Endodermal cell (in vitro differentiated cells): ENCODE measurements at regions not wholly inside any gene's neighbourhood (a gene's known extent, or its start where the extent isn't known, plus 50 kb on each side); places are given as distances from the start of the nearest gene placed in this dataset.

Experiments used
- DNase-seq: peaks from one replicate; pipeline ENCODE4 v3.0.0-alpha.2; 2017
- H3K27ac ChIP-seq: 2 replicates; pipeline ENCODE4 v1.5.1; 2013; ENCODE audit warnings: mild to moderate bottlenecking, low read depth, low read length, moderate library complexity
- H3K27me3 ChIP-seq: 2 replicates; pipeline ENCODE4 v1.6.1; 2013; ENCODE audit warnings: mild to moderate bottlenecking, low read length, moderate library complexity; ENCODE audit not compliant: insufficient read depth, control insufficient read depth, poor library complexity, severe bottlenecking
- H3K36me3 ChIP-seq: 2 replicates; pipeline ENCODE4 v1.7.0; 2013; ENCODE audit warnings: mild to moderate bottlenecking, low read length, moderate library complexity; ENCODE audit not compliant: control insufficient read depth, insufficient read depth
- H3K4me1 ChIP-seq: one replicate; pipeline ENCODE4 v1.7.0; 2013; ENCODE audit warnings: low read length; ENCODE audit not compliant: control insufficient read depth, insufficient read depth
- H3K4me3 ChIP-seq: 2 replicates; pipeline ENCODE4 v1.5.1; 2013; ENCODE audit warnings: mild to moderate bottlenecking, low read length, moderate library complexity
- H3K9ac ChIP-seq: 2 replicates; pipeline ENCODE4 v1.6.1; 2013; ENCODE audit warnings: mild to moderate bottlenecking, low read length, moderate library complexity; ENCODE audit not compliant: poor library complexity, severe bottlenecking; ENCODE audit errors: extremely low read depth
- H3K9me3 ChIP-seq: 2 replicates; pipeline ENCODE4 v1.6.1; 2013; ENCODE audit warnings: mild to moderate bottlenecking, low read length, moderate library complexity; ENCODE audit not compliant: control insufficient read depth
- H3K27ac Mint-ChIP-seq: 2 replicates; pipeline ENCODE4 v1.8.0; 2020; ENCODE audit warnings: mixed read lengths
- H3K27me3 Mint-ChIP-seq: 2 replicates; pipeline ENCODE4 v1.8.0; 2021; ENCODE audit warnings: mild to moderate bottlenecking, mixed read lengths; ENCODE audit not compliant: insufficient read depth
- H3K36me3 Mint-ChIP-seq: 2 replicates; pipeline ENCODE4 v1.8.0; 2020; ENCODE audit warnings: low read depth, mixed read lengths
- H3K4me1 Mint-ChIP-seq: 2 replicates; pipeline ENCODE4 v1.8.0; 2020; ENCODE audit warnings: mixed read lengths
- H3K4me3 Mint-ChIP-seq: 2 replicates; pipeline ENCODE4 v1.8.0; 2020; ENCODE audit warnings: mild to moderate bottlenecking, moderate library complexity, mixed read lengths
- H3K9me3 Mint-ChIP-seq: 2 replicates; pipeline ENCODE4 v1.8.0; 2020; ENCODE audit warnings: mild to moderate bottlenecking, mixed read lengths
- WGBS, 2 experiments: methylation state at CpG; one replicate each; pipeline versions ENCODE4 v1.1.5 to v1.1.7; 2013; ENCODE audit warnings: missing lambda C conversion rate in 2 of 2, mixed read lengths in 1 of 2; ENCODE audit not compliant: insufficient coverage in 1 of 2, insufficient read length in 1 of 2; 5-methylcytosine and 5-hydroxymethylcytosine counted together
- TF ChIP-seq, protein P1 (sequence below): fragments of 200-600 bp; sonication (generic); conservative IDR thresholded peaks from 2 replicates; pipeline ENCODE4 v1.5.0; 2021; ENCODE audit warnings: antibody characterized with exemption, mild to moderate bottlenecking

DNA sequence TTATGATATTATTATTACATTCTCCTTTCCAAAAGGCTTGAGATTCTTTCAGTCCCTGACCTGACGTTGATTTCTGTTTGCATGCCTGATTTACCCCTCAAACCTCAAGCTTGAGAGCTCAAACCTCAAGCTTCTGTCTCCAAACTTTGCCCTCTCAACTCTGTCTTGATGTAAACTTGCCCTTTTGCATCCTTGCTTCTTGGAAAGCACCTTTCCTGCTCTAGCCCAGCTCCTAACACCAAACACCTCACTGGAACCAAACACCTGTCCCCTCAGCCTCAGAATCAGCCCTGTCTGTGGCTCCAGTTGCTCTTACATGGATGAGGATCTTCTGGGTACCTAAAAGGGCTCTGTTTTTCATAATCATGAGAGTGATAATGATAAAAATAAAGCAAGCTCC, 109.2 kb downstream of the GP2 start:
- 94 to 100% methylated on average over 1 of the region's 1 CpG for WGBS, 2 experiments
- no peak overlapping the region for H3K4me3 Mint-ChIP-seq

DNA sequence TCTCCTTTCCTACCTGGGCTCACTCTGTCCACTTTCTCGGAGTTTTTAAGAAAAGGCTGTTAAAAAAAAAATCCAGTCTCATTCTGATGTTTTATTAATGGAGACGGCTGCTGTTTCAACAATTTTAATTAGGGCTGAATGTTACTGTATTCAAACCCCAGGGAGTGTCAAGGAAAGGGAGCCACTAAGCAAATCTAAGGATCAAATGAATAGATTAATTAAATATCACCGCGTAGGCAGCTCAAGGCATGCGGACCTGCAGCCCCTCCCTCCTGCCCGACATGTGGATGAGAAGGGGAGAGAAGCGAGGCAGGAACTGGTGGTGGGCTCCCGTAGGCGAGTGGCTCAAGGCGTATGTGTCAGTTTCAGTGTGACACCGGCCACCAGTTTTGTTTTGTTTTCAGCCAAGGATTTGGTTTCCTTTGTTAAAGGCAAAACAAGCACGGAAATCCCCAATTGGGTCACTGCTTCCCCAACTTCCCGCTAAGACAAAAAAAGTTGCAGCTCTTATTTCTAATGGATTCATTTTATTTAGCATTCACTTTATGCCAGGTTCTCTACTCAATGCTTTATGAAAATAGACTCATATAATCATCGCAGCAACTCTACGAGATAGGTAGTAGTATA, 110.6 kb downstream of the GP2 start:
- Histone ChIP-seq H3K4me3 (no peak overlapping the region), H3K9me3 (no peaks in the 10 kb centered on the region), H3K36me3 (no peaks in the 10 kb centered on the region), H3K27ac (no peak overlapping the region), H3K27me3 (no peaks in the 10 kb centered on the region), H3K9ac (no peak overlapping the region), H3K4me1 (no peaks in the 10 kb centered on the region)
- H3K4me1 Mint-ChIP-seq, result peaks cover 3% of the 10 kb centered on the region
- no peak overlapping the region for H3K27ac Mint-ChIP-seq
- H3K4me3 Mint-ChIP-seq, result no peak overlapping the region
- DNase-seq, result no peak
- 87 to 88% methylated on average over 9 to 15 of the region's 15 CpGs for WGBS, 2 experiments
- H3K9me3 Mint-ChIP-seq, result no peaks in the 10 kb centered on the region
- H3K36me3 Mint-ChIP-seq, result no peaks in the 10 kb centered on the region
- TF ChIP-seq, protein P1, sequence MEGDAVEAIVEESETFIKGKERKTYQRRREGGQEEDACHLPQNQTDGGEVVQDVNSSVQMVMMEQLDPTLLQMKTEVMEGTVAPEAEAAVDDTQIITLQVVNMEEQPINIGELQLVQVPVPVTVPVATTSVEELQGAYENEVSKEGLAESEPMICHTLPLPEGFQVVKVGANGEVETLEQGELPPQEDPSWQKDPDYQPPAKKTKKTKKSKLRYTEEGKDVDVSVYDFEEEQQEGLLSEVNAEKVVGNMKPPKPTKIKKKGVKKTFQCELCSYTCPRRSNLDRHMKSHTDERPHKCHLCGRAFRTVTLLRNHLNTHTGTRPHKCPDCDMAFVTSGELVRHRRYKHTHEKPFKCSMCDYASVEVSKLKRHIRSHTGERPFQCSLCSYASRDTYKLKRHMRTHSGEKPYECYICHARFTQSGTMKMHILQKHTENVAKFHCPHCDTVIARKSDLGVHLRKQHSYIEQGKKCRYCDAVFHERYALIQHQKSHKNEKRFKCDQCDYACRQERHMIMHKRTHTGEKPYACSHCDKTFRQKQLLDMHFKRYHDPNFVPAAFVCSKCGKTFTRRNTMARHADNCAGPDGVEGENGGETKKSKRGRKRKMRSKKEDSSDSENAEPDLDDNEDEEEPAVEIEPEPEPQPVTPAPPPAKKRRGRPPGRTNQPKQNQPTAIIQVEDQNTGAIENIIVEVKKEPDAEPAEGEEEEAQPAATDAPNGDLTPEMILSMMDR, result no peak
- peaks cover 3% of the 10 kb centered on the region for H3K27me3 Mint-ChIP-seq

More for the DNA sequence above, 109.2 kb downstream of the GP2 start:
- no peak overlapping the region for H3K9ac ChIP-seq
- DNase-seq, result no peak
- H3K4me3 ChIP-seq, result no peak overlapping the region
- no peak overlapping the region for H3K27ac Mint-ChIP-seq
- no peaks in the 10 kb centered on the region for H3K4me1 ChIP-seq
- TF ChIP-seq, protein P1, result no peak
- H3K9me3 ChIP-seq, result no peaks in the 10 kb centered on the region
- peaks cover 3% of the 10 kb centered on the region for H3K27me3 Mint-ChIP-seq
- H3K27ac ChIP-seq, result no peak overlapping the region
- H3K4me1 Mint-ChIP-seq, result peaks cover 3% of the 10 kb centered on the region
- H3K36me3 ChIP-seq, result no peaks in the 10 kb centered on the region
- no peaks in the 10 kb centered on the region for H3K36me3 Mint-ChIP-seq
- H3K27me3 ChIP-seq, result no peaks in the 10 kb centered on the region
- no peaks in the 10 kb centered on the region for H3K9me3 Mint-ChIP-seq

DNA sequence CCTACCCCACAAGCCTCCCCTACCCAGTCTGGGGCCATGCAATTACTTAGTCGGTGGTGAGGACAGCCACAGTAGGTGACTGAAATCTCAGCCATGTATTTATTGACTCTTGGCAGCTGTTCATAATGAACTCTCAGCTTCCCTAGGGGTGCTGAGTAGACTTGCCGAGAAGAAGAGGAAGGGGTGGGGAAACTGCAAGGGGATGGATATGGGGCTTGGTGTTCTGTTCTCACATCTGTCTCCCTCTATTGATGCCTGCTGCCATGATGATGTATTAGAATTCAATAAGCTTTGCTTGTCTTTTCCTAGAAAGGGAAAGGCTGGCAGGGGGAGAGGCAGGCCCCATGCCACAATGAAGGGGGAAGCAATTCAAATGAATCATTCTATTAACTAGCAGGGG, 112.9 kb downstream of the GP2 start:
- H3K4me3 Mint-ChIP-seq, result no peak overlapping the region
- no peaks in the 10 kb centered on the region for H3K9me3 Mint-ChIP-seq
- no peak for DNase-seq
- Histone ChIP-seq H3K9ac (no peak overlapping the region), H3K27ac (peak overlapping the region; percentile 88), H3K27me3 (no peaks in the 10 kb centered on the region), H3K4me3 (no peak overlapping the region), H3K4me1 (no peaks in the 10 kb centered on the region), H3K9me3 (no peaks in the 10 kb centered on the region), H3K36me3 (no peaks in the 10 kb centered on the region)
- no peak overlapping the region for H3K27ac Mint-ChIP-seq
- H3K27me3 Mint-ChIP-seq, result peaks cover 2% of the 10 kb centered on the region
- peaks cover 3% of the 10 kb centered on the region for H3K4me1 Mint-ChIP-seq
- whole genome bisulfite sequencing, 2 experiments, result 20 to 57% methylated on average over 1 to 2 of the region's 2 CpGs
- H3K36me3 Mint-ChIP-seq, result no peaks in the 10 kb centered on the region
- TF ChIP-seq, protein P1, result no peak
